ENCODE measurements at regions not wholly inside any gene's neighbourhood (a gene's known extent, or its start where the extent isn't known, plus 50 kb on each side); places are given as distances from the start of the nearest gene placed in this dataset.

DNA sequence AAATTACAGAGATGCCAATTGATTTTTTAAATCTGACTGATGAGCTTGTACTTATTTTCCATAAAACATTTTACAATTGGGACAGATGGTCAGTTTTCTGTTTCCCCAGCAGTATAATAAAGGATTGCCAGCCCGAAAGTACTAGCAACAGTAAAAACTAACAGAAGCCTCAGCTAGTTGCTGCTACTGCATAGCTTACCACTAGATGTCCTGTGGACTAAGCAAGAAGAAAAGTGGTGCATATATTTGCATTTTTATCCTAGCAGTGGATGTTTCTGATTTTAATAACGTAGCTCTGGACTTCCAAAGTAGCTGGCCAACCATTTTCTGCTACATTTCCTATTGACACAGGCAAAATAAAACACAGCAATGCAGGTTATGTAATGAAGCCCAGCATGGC, 241.5 kb downstream of the BARHL2 start:
- TF ChIP-seq EP300 (IDR thresholded peaks at IDR 0.05) (no peak), POLR2A (IDR thresholded peaks at IDR 0.05) (no peak)

All from sigmoid colon (tissue), 4 donors.